Activated gamma-delta T cell treated with anti-CD3 and anti-CD28 coated beads, Interleukin-2, amount 50 U/mL, for 16 hours (primary cell): ENCODE measurements at regions not wholly inside any gene's neighbourhood (a gene's known extent, or its start where the extent isn't known, plus 50 kb on each side); places are given as distances from the start of the nearest gene placed in this dataset.
A peak's percentile ranks its signal among the peaks of the same experiment; 100 is the strongest.
"Not testable (repeated sequence)": the region's sequence is repeated elsewhere in the genome, so short reads cannot be mapped to it uniquely, and the experiment has no call there.

ENCODE experiments used
- DNase-seq: peaks from one replicate; pipeline ENCODE4 v3.0.0-alpha.2; 2020; ENCODE audit warnings: low read depth

DNA sequence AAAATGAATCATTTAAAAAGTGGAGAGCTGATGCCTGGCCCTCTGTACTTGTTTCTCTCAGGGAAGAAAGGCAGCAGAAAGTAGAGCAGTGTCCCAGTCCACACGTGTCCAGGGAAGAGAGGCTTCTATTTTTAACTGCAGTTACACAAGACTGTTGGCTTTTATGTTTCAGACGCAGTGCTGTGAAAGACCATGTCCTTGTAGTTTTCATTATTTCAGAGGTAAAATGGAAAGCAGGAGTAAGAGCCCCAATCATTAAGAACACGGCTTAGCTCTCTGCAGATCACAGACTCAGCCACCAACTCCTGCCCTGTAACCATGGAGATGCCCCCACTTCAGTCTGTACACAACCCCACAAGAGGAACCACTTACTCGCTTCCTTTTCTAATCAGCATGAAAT, 336.3 kb downstream of the DAD1 start:
- no peak for DNase-seq

GRCh38 chr14:22251090-22251489, 337.9 kb downstream of the DAD1 start:
- DNase-seq: no peak

- no peak for DNase-seq
These were observed 339.3 kb downstream of the DAD1 start for GRCh38 chr14:22249770-22250169.

GRCh38 chr14:22243971-22244581, 344.9 kb downstream of the DAD1 start:
- no peak for DNase-seq

- not testable (repeated sequence) for DNase-seq
These were observed 350.7 kb downstream of the DAD1 start for GRCh38 chr14:22238320-22238719.

GRCh38 chr14:22233377-22233776, 355.6 kb downstream of the DAD1 start:
- no peak for DNase-seq

DNA sequence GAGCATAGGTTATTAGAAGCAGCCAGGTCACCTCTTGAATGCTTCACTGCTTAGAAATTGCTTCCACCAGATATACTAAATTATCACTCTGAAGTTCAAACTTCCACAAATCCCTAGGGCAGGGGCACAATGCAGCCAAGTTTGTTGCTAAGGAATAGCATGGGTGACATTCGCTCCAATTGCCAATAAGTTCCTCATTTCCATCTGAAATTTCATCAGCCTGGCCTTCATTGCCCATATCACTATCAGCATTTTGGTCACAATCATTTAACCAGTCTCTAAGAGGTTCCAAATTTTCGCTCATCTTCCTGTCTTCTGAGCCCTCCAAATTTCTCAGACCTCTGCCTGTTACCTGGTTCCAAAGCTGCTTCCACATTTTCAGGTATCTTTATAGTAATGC, 356.1 kb downstream of the DAD1 start:
- no peak for DNase-seq

- no peak for DNase-seq
These were observed 356.5 kb downstream of the DAD1 start for GRCh38 chr14:22232486-22232885.

DNA sequence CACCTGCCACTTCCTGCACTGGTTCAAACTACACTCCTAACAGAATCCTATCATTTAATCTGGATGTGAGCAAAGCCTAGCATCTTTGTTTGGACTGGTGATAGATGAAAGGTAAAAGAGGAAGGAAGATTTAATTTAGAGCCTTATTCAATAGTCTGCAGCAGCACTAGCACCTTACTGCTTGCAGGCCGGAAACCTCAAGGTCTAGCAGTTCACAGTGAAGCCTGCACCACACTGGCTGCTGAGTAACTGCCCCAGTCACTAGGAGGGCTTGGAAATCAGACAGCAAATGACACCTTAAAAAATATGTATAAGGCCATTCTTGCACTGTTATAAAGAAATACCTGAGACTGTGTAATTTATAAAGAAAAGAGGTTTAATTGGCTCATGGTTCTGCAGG, 358.0 kb downstream of the DAD1 start:
- peak; percentile 17 for DNase-seq

DNA sequence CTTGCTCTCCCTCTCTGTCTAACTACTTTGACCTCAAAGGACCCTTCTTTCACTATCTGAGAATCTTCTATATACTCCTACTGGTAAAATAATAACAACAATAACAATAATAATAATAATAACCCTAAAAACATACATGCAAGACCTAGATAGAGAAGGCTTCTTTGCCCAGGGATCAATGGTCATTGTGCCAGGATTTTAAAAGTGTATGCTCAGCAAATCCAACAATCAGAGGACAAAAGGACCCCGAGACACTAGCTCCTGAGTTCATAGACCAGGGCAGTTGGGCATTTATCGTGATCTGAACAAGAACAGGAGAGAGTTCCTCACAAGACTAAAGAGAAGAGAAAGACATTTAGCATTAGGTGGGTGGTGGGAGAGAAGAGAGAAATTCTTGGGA, 358.5 kb downstream of the DAD1 start:
- no peak for DNase-seq

GRCh38 chr14:22227084-22227483, 361.9 kb downstream of the DAD1 start:
- DNase-seq: no peak

DNA sequence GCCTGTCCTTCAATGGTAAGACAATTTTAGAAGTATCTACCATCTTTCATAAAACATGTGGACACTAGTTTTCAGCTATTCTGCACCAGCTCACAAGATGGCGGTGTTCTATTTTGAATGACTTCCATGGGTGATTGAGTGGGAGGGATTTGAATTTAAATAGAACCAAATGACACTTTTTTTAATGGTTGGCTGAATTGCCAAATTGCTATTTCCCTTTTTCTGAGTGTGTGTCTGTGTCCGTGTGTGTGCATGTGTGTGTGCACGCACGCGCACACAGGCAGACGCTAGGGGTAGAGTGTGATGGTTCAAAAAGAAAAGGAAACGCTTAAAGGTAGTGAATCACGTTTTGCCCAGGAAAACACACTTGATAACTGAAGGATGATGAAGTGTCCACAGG, 362.6 kb downstream of the DAD1 start:
- DNase-seq: no peak

- DNase-seq: no peak
These were observed 363.4 kb downstream of the DAD1 start for GRCh38 chr14:22225516-22226140.

- DNase-seq: no peak
These were observed 367.5 kb downstream of the DAD1 start for GRCh38 chr14:22221508-22221907.

DNA sequence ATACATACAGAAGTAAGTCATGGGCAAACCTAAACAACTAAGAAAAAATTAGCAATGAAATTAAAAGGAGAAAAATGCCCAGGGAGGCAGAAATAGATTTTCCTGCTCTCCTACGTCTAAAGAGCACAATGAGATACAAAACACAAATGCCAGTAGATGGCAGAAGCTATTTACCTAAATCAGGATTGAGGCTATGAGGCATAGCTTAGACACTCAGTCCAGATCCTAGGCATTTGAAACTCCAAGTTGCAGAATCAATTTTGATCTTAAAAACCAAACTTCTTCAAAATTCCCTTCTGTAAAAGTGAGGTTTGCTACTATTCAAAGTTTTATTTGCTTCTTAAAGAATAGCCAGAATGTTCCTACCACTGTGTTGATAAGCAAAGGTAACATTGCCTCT, 368.6 kb downstream of the DAD1 start:
- DNase-seq: no peak

DNA sequence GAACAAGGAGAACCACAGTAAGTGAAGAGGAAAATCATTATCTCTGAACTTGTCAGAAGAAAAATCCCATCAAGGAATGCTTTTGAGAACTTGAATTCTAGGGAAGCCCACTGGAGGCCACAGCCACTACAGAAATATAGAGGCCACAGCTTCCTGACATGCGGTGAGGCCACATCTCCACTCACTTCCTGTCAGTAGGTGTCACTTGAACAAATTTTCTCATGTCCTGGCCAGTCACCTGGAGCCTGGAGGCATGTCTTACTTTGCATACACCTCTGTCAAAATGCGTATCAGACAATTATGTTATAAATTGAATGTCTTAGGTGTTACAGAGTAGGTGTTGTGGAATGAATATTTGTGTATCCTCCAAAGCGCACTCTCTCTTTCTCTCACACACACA, 370.3 kb downstream of the DAD1 start:
- DNase-seq: no peak

DNA sequence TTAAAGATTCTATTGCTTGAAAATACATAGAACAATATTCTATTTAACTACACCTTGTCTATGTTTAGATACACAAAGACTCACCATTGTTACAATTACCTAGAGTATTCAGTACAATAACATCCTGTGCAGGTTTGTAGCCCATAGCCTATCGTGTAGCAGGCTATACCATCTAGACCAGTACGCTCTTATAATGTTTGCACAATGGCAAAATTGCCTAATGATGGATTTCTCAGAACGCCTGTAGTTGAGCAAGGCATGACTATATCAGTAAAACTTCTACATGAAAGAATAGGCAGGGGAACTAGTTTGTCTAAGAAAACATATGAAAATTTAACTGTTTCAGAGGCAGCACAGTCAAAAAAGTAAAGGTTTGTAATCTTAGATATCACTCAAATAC, 375.9 kb downstream of the DAD1 start:
- no peak for DNase-seq

- no peak for DNase-seq
These were observed 378.1 kb downstream of the DAD1 start for GRCh38 chr14:22210906-22211305.

DNA sequence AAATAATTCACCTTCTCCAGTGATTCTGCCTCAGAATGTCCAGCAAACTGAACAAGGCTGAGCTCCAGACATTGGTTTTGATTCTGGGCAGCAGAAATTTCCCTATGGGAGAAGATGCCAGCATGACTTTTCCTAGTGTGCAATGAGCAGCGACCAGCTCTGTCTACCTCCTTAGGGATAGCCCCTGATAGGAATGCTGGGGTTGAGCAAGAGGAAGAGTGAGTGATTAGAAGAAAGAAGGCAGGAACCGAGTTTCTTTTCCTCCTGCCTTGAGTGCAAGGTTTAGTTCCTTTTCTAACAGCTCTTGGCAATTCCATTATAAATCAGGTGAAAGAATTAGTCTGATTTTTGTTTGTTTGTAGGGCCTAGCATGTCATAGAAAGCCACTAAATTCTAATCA, 379.0 kb downstream of the DAD1 start:
- DNase-seq: no peak

GRCh38 chr14:22203036-22203435, 386.0 kb downstream of the DAD1 start:
- no peak for DNase-seq

GRCh38 chr14:22202313-22202712, 386.7 kb downstream of the DAD1 start:
- DNase-seq: no peak

- no peak for DNase-seq
These were observed 387.9 kb downstream of the DAD1 start for GRCh38 chr14:22200977-22201605.

GRCh38 chr14:22200131-22200530, 388.9 kb downstream of the DAD1 start:
- not testable (repeated sequence) for DNase-seq

DNA sequence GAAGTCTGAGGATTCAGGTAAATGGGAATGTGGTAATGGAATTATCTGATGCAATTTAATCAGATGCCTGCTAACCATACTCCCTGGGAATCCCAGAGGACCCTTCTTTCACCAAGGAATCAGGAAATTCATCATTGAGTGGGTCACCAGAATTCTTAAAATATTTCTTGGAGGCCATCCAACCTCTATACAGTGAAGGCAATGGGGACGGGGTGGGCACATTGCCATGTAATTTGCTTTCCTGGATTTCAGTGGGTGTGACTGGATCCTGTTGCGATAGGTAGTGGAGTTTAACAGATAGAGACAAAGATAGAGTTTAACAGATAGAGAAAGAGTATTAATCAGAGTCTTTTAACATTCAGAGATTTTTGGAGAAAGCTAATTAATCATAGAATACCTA, 394.4 kb downstream of the DAD1 start:
- no peak for DNase-seq
